Ammon's horn (tissue), 1 donor: ENCODE measurements at regions not wholly inside any gene's neighbourhood (a gene's known extent, or its start where the extent isn't known, plus 50 kb on each side); places are given as distances from the start of the nearest gene placed in this dataset.

Source experiments
- DNase-seq: peaks from one replicate; pipeline ENCODE4 v3.0.0-alpha.2; 2016; ENCODE audit warnings: low spot score

DNA sequence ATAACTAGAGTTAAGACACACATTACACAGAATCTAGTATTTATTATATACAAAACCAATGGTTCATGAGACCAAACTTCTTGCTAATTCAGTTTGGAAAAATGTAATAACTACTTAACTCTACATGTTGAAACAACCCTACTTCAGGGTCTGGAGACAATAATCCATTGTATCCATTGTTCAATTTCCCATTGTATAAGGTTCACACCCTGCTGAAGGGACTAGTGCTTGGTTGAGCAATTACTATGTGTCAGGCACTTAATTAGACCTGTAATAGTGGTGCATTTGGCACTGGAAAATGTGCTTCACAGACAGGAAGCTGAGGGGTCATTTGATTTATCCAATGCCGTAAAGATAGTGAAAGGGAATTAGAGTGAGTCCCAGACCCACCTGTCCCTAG, 114.3 kb upstream of the PAPPA start:
- no peak for DNase-seq

DNA sequence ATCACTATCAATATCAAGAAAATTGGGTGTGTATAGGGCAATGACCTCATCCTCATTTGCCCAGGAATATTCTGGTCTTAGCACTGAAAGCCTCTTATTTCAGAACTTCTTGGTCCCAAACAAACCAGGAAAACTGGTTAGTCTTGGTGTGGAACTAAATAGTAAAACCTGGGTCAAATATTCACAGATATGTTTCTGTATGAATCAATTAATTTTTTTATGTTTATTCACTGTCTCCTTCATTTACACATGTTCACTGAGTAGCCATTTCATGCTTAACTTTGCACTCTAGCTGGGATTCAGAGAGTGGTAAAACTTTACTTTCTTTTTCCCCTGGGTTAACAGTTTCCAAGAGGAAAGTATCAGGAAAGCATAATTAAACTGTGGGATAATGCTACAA, 113.7 kb upstream of the PAPPA start:
- no peak for DNase-seq

DNA sequence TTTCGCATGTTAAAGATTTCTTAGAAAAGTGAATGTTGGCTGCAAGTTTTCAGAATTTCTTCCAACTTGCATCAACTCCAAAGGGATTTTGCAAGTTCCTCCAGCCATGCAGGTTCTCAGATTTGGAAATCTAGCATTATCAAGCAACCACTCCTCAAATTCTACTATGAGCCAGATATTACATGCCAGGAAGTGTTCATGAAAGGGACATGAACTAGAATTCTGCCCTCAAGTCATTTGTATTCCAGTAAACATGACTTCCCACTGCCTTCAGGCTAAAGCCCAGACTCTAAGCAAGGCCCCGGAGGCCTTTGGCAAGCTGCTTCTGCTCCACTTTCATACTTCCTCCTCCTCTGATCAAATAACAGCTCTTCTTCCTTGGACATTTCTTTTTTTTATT, 111.3 kb upstream of the PAPPA start:
- DNase-seq, result no peak

DNA sequence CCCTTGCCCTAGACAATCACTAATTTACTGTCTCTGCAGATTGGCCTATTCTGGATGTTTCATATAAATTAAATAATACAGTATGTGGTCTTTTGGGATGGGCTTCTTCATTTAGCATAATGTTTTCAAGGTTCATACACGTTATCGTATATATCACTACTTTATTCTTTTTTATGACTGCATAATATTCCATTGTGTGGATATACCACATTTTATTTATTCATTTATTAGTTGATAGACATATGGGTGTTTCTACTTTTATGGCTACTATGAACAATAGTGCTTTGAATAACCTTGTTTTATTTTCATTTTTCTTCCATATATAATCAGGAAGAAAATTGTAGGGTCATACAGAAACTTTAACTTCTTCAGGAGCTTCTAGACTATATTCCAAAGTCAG, 108.5 kb upstream of the PAPPA start:
- no peak for DNase-seq

DNA sequence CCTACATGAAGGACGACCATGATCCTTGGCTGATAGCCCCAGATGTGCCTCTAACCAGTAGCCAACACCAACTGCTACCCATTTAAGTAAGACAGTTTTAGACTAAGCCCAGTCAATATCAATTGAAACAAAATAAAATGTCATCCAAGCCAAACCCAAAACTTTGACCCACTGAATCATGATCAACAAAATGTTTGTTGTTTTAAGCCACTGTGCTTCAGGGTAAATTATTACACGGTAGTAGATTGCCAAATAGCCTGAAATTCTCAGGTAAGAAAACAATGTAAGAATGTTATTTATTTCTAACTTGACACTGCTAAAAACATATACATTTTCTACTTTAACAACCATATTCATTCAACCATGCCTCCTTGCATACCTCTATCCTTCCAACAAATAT, 105.5 kb upstream of the PAPPA start:
- DNase-seq, result no peak

DNA sequence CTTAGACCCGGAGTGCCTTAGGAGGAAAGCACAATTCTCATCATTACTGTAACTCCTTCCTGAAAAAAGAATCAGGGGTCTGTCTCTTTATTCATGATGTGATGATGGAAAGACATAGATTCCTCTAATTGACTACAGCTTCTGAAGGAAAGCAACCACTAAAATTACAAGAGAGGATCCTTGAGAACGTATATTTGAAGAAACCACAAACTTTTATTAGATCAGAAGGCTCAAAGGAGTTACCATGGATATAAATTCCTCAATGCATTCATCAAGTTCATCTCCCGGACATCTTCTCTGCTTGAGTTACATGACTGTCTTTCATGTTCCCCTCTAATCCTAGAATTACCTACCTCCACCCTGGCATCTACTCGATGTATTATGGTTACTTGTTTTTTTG, 104.1 kb upstream of the PAPPA start:
- no peak for DNase-seq

DNA sequence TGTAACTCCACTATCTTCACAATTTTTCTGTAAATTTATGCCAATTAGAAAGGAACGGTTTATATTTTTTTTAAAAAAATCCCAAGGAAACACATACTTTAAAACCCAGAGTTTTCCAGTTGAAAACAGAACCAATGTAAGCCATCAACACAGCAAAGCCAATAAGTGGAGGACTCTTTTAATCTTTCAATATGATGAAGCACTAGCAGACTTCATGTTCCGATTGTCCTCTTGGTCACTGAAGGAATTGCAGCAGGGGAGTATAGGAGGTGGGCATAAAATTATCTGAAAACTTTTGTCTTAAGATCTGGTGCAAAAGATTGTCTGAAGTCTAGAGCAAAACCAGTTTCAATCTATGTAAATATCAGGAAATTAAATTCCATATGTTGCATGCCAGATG, 102.1 kb upstream of the PAPPA start:
- no peak for DNase-seq

DNA sequence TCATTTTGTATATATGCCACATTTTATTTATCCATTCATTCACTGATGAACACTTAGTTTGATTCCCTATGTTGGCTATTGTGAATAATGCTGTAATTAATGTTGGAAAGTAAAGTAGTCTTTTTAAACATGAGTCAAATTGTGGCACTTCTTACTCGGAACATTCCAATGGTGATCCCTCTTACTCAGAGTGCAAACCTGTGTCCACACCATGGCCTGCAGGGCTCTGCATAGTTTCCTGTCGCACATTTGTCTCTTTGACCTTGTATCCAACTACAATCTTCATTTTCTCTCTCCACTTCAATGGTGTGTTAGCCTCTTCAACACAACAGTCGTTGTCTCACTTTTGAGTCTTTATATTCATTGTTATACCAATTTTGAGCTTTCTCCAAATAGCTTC, 98.1 kb upstream of the PAPPA start:
- no peak for DNase-seq

DNA sequence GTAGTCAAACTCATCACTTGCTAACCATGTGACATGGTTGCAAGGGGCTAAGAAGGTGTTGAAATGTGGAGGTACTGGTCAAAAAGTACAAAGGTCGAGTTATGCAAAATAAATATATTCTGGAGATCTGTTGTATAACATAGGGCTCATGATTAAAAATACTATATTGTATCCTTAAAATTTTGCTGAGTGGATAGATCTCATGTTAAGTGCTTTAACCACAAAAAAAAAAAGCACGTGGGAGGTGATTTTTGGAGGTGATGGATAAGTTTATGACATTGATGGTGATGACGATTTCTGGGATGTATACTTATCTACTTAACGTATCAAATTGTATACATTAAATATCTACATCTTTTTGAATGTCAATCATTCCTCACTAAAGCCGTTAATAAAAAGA, 96.2 kb upstream of the PAPPA start:
- DNase-seq, result no peak

DNA sequence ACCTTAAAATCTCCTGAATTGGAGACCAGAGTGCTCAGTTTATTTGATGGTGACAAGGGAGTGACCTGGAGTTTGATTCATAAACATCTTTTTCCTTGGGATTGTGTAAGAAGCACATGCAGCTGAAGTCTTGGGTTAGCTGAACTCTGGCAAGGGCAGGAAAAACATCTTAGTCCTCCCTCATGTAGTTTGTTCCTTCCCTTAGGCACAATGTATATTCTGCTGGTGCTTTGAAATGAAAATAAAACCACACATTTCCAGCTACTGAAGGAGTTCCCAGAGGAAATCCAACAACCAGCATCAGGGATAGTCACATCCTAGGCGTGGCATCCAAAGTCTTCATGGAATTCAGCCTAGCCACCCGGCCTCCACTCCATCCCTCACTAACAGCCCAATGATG, 95.2 kb upstream of the PAPPA start:
- DNase-seq, result no peak

DNA sequence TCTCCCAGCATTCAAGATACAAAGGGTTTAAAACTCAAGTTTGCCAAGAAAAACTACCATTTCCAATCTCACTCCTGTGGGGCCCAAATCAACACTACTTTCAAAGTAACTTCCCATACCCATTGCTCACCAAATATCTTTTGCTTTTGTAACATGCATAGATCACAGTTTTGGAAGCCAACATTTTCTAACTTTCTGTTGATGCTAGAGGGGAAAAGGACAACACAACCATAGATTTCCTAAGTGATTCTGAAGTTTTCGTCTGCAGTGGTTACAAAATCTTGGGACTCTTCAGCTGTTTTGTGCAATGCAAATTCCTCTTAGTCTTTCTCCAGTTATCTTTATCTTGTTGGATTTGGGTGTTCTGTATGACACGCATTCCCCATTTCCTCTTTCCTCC, 94.1 kb upstream of the PAPPA start:
- no peak for DNase-seq

DNA sequence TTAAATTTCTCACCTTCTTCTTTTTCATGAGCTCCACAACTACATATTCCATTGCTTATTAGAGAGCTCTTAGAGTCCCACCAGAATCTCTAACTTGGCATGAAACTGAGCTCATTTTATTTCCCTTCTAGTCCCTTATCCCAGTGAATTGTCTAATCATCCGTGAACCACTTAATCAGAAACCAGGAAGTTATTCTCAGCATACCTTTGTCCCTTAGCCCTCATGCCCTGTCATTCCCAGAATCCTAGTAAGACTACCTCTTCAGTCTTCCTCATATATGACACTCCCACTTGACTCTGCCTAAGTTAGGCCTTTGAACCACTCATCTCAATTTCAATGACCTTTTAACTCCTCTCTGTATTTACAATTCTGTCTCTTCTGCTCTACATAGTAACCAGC, 93.0 kb upstream of the PAPPA start:
- DNase-seq, result no peak

DNA sequence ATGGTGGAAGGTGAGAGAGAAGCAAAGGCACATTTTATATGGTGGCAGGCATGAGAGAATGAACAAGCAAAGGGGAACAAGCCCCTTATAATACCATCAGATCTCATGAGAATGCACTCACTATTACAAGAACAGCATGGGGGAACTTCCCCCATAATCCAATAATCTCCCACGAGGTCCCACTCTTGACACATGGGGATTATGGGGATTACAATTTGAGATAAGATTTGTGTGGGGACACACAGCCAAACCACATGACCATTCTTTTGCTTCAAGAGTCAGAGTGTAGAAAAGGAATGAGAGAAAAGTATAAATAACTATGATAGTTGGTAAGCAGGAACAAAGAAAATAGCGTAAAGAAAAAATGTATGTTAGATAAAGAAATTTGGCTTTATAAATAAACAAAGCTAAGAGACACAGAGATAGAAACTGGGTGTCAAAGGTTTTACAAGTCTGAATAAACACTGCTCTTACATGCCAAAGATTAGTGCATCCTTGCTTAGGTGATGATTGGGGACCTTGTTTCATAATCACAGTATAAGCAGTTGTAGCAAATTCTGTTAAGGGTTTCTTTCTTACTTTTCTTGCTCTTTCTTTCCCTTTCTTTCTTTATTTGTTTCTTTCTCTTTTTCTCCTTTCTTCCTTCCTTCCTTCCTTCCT, 91.9 kb upstream of the PAPPA start:
- no peak for DNase-seq

DNA sequence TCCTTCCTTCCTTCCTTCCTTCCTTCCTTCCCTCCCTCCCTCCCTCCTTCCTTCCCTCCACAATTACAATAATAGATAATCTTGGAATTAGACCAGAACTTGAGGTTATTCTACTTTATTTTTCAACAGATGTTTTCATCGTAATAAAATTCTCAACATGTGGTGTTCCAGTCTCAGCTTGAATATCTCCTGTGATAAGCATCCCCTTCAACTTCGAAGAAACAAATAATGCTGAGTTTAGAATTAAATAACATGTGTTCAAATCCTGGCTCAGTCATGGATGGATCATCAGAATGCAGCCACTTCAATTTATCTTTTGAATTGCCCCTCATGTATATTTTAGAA, 91.4 kb upstream of the PAPPA start:
- DNase-seq, result no peak

DNA sequence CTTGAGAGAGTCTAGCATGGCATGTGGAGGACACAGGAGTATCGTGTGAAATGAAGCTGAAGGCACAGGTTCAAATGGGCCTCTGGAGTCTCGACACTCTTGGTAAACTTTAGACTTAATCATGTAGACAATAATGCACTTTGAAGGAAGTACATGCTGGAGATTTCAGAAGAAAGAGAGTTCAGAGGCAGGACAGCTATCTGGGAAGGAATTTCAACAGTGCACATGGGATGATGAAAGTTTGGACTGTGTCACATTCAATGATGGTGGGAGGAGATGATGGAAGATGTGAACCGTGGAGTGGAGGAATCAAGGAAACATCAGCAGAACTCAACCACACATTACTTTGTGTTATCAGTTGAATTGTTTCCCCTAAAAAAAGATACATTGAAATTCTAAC, 88.6 kb upstream of the PAPPA start:
- DNase-seq, result no peak

DNA sequence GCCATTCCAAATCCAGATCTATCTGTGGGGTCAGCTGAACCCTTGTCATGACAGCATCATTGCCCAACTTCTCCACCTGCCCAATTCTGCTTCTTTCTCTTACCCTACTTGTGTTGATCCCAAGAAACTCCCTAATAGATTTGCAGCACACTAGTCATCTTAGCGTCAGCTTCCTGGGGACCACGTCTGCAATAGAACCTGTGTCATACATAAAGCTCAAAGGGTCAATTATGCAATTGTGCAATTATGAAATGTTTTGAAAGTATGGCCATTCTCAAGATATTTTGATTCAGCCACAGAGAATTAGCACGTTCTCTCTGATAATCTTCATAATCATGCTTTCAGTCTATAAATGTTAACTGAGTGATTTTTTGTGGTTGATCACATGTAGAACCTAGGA, 87.4 kb upstream of the PAPPA start:
- no peak for DNase-seq

DNA sequence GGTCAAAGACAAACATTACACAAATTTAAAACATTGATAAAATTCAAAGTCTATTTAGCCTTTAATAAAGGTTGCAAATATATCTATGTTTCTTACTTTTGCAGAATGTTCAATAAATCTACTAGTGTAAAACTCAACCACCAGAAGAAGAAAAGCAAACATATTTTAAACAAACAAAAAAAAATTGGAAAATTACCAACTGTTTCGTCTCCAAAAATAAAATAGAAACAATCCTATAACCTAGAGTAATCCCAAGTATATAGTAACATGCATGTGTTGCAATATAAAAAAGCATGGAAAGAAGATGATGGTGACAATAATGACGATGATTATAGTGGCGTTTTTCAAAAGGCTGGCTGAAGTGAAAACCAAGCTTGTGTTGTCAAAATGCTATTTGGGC, 86.0 kb upstream of the PAPPA start:
- no peak for DNase-seq

DNA sequence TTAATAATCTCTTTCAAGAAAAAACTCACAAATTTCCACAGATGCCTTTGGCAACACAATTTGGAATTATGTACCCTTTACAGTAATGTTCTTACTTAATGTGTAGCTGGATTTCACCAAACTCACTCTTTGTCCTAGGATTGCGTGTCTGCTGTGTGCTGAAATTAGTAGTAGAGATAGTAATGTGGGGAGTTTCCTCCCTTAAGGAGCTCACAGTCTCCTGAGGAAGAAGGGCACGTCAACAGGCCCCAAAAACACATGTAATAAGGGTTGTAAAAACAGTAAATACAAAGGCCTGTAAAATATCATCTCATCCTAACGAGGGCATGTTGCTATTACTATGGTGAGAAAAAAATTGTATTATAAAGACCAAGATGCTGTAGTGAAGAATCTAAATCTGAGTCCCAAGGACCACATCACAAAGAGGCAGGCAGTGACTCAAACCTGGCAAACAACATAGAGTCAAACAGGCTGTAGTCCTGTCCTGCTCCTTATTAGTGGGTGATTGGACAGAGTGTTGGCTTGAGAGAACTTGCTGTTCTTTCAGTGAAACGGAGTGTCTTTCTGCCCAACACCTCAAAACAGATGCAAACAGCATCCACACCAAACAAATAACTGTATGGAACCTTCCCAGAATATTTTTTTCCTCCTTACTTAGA, 83.2 kb upstream of the PAPPA start:
- DNase-seq, result no peak

DNA sequence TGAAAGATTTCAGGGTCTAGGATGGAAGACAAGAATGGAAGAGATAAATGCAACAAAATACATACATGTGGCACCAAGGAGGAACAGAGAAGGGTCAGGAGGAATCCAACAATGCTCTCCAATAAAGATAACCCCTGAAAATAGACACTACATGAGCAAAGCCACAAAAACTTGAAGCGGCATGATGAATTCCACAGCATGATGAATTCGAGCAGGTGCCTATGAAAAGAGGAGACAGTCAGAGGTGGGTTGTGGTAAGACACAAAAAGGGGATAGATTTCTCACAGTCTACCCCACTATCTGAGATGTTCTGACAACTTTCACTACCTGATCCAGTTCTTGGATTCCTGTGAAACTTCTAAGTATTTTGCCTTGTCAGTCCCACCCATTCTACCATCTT, 81.5 kb upstream of the PAPPA start:
- DNase-seq, result no peak

DNA sequence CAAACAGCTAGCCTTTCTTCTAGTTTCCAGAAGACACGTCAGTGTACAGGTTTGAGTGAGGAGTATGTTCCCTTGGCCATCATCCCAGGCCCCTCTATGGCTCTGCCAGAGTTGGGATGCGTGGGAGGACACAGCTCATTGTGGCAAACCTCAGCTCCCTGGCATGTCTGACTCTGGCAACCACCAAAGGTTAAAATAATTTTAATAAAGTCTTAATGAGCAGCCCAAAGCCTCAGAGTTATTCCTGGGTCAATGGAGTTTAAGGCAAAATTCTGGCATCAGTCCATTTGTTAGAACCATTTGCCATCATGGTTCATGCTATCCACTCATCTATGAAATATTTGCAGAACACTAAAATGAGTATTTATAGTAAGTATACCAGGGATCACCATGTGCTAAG, 79.8 kb upstream of the PAPPA start:
- no peak for DNase-seq

DNA sequence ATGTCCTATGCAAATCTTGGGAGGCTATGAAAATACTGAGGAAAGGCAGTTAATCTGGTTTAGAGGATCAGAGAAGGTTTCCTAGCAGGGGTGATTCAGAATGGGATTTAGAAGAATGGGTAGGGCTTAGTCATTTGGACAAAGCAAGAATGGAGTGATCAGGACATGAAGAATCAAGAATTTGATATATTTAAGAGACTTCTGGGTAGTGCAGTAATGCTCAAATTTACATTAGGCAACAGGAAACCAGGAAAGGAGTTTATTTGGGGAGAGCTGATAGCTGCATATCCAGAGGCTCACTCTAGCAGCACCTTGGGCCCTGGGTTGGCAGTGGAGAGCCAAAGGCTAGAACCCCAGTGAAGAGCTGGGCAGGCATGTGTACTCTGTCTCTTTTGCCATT, 78.9 kb upstream of the PAPPA start:
- no peak for DNase-seq

DNA sequence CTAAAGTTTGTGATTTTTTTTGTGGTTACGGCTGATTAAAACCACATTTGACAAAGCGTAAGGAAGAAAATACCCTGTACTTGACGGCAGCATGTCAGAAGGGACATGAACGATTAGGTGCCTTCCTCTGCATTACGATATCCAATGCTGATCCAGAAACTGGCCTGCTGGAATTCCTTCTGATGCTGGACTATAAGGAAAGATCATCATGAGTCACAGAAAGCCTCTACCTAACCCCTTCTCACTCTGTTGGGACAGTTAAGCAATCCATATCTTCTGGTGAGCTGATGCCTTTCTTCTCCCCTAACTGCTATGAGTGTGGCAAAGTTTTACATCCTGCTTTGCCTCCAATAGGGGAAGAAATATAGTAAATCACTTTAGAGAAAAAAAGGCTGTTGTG, 78.4 kb upstream of the PAPPA start:
- no peak for DNase-seq

DNA sequence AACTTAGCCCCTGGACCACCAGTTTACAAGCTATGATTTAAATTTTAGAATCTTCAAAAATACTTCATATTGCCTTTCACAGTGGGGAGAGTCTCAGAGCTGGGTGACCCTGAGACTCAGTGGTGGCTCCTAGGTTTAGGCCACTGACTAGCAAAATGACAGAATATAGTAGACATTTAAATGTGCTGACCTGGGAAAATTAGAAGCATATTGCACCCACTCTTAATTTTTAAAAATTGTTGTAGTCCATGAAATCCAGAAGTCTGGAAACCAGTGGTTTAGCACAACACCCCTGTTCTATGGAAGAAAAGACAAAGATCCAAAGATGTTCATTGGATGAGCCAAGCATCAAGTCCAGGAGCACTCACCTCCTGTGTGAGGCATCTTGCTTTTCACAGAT, 75.0 kb upstream of the PAPPA start:
- DNase-seq, result no peak

DNA sequence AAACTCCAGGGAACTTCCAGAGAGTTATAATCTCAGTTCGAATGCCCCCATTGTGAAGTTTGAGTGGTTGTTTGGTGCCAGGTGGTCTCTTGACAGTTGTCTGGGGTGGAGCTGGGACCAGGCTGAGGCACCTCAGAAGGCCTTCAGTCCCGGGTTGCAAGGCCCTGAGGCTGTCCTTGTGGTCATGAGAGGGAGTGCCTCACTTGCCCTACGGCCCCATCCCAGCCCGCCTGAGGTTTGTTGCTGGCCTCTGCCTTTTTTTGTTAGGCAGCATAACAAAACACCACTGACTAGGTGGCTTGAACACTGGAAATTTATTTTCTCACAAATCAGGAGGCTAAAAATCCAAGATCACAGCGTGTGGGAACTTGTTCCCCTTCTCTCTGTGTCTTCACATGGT, 73.0 kb upstream of the PAPPA start:
- no peak for DNase-seq
